ENCODE measurements at regions not wholly inside any gene's neighbourhood (a gene's known extent, or its start where the extent isn't known, plus 50 kb on each side); places are given as distances from the start of the nearest gene placed in this dataset.

- no peaks in the 10 kb centered on the region for H3K9me3 ChIP-seq (ENCODE audit: severe bottlenecking)
- H3K36me3 ChIP-seq: no peaks in the 10 kb centered on the region
- TF ChIP-seq CTCF (IDR thresholded peaks at IDR 0.05; ENCODE audit: low read depth, low read length): no peak
- H3K4me3 ChIP-seq (ENCODE audit: low read depth, low read length): no peak overlapping the region
- DNase-seq: no peak
- H3K27ac ChIP-seq: no peak overlapping the region
- H3K27me3 ChIP-seq (ENCODE audit: insufficient read depth, low read depth, severe bottlenecking): no peaks in the 10 kb centered on the region
Observed at GRCh38 chr21:28826021-28826420, 166.7 kb downstream of the LTN1 start.

GRCh38 chr21:28823429-28823828, 169.2 kb downstream of the LTN1 start:
- H3K36me3 ChIP-seq: no peaks in the 10 kb centered on the region
- no peak overlapping the region for H3K4me3 ChIP-seq (ENCODE audit: low read depth, low read length)
- no peak for DNase-seq
- no peaks in the 10 kb centered on the region for H3K9me3 ChIP-seq (ENCODE audit: severe bottlenecking)
- H3K27ac ChIP-seq: no peak overlapping the region
- H3K27me3 ChIP-seq (ENCODE audit: insufficient read depth, low read depth, severe bottlenecking): no peaks in the 10 kb centered on the region
- TF ChIP-seq CTCF (IDR thresholded peaks at IDR 0.05; ENCODE audit: low read depth, low read length): no peak

GRCh38 chr21:28822486-28823335, 170.0 kb downstream of the LTN1 start:
- no peak for DNase-seq

GRCh38 chr21:28822123-28822399, 170.6 kb downstream of the LTN1 start:
- Histone ChIP-seq H3K9me3 (ENCODE audit: severe bottlenecking) (no peaks in the 10 kb centered on the region), H3K4me3 (ENCODE audit: low read depth, low read length) (no peak overlapping the region), H3K27me3 (ENCODE audit: insufficient read depth, low read depth, severe bottlenecking) (no peaks in the 10 kb centered on the region), H3K36me3 (no peaks in the 10 kb centered on the region), H3K27ac (no peak overlapping the region)
- DNase-seq: no peak
- TF ChIP-seq CTCF (IDR thresholded peaks at IDR 0.05; ENCODE audit: low read depth, low read length): no peak

More at GRCh38 chr21:28822486-28823335, 170.0 kb downstream of the LTN1 start:
- H3K4me3 ChIP-seq (ENCODE audit: low read depth, low read length): no peak overlapping the region
- TF ChIP-seq CTCF (IDR thresholded peaks at IDR 0.05; ENCODE audit: low read depth, low read length): no peak
- H3K27ac ChIP-seq: no peak overlapping the region
- H3K27me3 ChIP-seq (ENCODE audit: insufficient read depth, low read depth, severe bottlenecking): no peaks in the 10 kb centered on the region
- no peaks in the 10 kb centered on the region for H3K36me3 ChIP-seq
- H3K9me3 ChIP-seq (ENCODE audit: severe bottlenecking): no peaks in the 10 kb centered on the region

GRCh38 chr21:28821276-28822122, 171.2 kb downstream of the LTN1 start:
- H3K4me3 ChIP-seq (ENCODE audit: low read depth, low read length): no peak overlapping the region
- no peaks in the 10 kb centered on the region for H3K36me3 ChIP-seq
- no peak for DNase-seq
- no peak for TF ChIP-seq CTCF (IDR thresholded peaks at IDR 0.05; ENCODE audit: low read depth, low read length)
- H3K9me3 ChIP-seq (ENCODE audit: severe bottlenecking): no peaks in the 10 kb centered on the region
- no peak overlapping the region for H3K27ac ChIP-seq
- H3K27me3 ChIP-seq (ENCODE audit: insufficient read depth, low read depth, severe bottlenecking): no peaks in the 10 kb centered on the region
